ENCODE measurements at regions not wholly inside any gene's neighbourhood (a gene's known extent, or its start where the extent isn't known, plus 50 kb on each side); places are given as distances from the start of the nearest gene placed in this dataset.
A peak's percentile ranks its signal among the peaks of the same experiment; 100 is the strongest.

DNA sequence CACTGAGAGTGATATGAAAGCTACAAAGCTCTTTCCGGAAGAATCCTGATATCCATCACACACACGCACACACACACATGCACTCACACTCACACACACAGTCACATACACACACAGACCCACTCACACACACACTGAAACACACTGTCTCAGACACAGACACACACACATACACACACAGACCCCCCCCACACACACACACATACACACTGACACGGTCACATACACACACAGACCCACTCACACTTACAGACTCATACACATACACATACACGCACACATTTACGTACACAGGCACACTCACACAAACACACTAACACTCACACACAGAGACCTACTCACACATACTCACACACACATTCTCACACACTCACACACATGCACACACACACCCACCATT, 58.6 kb downstream of the LIG4 start:
- no peak for DNase-seq (ENCODE audit: low spot score)

DNA sequence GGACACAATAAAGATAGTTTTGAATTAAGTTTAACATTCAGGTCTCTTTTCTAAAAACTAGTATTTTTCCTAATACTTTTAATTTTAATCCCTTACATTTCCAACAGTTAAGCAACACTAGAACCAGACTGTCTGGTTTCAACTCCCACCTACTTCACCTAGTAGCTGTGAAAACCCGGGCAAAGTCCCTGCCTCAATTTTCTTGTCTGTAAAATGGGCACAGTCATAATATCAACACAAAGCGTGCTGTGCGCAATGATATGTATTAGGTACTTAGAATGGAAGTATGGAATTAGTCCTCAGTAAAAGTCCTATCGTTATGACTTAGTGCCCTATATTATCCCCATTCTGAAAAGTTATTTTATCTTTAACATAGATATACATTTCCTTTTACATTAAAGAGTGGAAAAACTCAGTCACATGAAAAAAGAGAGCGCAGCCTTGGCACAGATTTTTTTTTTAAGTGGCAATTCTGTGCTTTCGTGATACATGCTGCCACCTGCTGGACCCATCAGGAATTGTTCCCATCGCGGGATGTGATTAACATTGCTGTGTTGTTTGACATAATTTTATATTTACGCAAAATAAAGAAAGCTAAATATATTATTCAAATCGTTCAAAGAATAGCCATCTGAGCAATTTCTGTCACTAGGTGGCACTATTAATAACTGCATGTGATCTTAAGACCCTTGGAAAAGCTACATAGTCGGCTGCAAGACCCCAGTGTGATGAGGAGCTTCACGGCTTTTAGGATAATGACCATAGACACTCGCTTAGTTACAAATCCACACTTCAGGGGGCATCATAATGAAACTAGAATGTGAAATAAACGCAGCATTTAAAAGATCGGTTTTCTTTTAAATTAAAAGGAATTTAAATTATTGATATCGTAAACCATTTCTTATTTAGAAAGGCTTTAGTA, 59.9 kb downstream of the LIG4 start:
- peak; percentile 60 for DNase-seq (ENCODE audit: low spot score)

DNA sequence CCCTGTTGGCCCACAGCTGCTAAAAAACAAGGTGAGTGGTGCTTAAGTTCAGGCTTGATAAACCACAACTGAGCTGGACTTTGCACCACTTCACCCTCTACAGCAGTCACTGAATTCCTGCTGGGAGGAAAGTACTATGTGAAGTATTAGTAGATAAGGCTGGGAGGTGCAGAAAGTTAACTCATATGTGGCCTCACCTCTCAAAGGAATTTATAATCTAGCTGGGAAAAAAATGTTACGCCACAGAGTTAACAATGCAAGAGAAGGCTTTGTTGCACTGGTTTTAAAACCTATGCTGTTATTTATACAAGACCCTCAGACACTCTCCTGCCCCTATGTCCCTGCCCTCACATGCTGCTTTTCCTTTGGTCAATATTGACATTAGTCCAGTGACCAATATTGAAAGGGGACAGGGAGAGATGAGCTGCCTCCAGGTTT, 60.9 kb downstream of the LIG4 start:
- DNase-seq (ENCODE audit: low spot score): no peak

DNA sequence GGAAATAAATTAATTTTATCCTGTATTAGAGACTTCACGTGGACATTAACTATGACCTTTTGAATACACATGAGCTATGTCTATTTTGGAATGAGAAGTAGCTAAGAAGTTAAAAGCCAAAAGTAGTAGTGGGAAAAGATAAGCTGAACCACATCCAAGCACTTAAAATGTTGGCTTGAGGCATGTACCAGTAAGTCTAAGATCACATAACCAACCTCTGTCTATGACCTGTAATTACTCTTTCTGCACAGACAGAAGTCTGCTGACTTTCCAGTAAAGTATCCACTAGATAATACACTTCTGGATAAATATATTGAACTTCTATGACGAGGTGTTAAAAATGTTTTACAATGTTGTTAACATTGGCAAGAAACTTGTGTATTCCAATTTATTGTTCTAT, 68.7 kb downstream of the LIG4 start:
- no peak for DNase-seq (ENCODE audit: low spot score)

DNA sequence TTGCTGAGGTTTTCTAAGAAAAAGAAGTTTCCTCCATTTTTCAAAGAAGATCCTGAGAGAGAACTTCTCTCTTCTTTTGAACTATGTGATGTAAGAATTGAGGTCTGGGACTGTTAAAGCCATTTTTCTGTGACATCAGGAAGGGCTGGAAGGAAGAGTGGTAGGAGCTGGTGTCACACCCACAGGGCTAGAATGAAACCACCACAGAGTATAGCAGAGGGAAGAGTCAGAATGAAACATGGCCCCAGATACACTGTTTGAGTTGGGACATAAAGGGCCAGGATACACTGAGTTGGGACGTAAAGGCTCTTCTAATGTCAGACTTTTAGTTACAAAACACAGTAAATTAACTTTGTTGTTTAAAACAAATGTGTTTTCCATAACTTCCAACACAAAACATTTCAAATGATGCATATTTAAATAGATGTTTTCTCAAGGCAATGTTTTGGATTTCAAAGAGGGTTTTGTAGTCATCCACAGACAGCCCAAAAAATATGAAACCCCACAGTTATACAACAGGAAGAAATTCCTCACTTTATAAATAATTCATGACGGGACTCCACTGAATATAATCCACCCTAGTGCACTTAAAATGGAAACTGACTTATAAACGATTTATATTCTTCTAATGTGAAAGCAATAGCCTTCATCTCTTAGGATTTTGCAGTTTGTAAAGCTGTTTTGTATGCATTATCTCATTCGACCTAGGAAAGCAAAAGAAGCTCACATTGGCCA, 72.5 kb downstream of the LIG4 start:
- DNase-seq (ENCODE audit: low spot score): no peak

DNA sequence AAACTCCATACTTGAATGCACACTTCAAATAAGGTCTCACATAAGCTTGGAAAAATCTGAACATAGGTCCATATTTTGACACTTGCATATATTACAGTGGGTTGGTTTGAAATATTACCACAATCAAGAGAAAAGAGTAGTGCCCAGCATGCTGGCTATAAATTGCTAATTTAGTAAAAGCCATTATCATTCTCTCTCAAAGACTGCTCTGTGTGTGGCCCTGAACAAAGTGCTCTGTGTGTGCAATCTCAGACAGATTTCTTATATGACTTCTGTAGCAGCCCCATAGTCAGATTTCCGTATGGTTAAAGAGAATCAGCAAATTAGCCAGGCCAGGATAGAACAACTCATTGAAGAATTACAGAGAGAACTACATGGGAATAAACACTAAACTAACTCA, 78.2 kb downstream of the LIG4 start:
- no peak for DNase-seq (ENCODE audit: low spot score)

DNA sequence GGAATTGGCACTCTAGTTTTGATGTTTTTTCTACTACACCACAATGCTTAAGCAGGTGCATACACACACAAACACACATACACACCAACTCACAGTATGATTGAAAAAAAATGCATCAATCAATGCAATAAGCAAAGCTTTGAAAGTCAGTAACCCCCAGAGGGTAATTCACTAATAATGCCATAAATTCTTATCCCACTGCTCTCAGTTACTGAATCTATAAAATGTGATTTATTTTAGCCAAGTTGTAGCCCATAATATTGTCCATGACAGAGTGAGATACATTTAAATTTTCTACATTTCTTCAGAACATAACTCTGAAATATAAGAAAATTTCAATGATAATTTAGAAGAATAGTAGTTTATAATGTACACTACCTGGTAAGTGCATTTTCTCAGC, 87.9 kb downstream of the LIG4 start:
- no peak for DNase-seq (ENCODE audit: low spot score)

DNA sequence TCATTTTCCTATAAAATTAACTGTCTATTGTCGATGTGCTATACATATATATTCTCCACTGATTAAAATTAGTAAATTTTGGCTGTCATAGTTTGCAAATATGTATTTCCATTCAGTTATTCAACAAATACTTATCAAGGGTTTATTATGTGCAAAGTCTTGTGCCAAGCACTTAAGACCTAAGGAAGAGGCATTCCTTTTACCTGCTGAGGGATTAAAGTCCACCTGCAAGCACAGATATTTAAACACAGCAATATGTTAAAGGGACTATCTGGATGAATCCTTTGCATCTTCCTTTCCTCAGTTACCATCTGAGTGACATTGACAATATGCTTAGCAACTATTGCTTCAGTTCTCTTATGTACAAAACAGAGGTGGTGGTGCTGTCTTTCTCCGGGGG, 89.3 kb downstream of the LIG4 start:
- no peak for DNase-seq (ENCODE audit: low spot score)

DNA sequence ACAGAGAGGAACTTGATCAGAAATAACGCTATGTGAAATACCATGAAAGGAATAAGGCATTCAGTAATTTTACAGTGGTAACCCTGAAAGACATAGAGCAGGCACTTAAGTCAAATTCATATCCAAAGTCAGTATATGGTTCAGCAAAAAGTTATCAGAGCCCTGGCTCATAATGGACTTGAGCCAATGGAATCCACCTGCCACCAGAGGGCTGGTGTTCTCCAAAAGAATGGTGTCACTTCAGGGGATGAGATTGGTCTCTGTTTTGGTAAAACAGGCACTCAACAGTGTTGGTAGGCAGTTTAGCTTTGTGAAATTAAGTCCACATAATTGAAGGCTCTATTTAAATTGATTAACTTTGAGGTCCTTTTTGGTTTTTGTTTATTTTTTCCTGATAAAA, 93.9 kb downstream of the LIG4 start:
- no peak for DNase-seq (ENCODE audit: low spot score)

DNA sequence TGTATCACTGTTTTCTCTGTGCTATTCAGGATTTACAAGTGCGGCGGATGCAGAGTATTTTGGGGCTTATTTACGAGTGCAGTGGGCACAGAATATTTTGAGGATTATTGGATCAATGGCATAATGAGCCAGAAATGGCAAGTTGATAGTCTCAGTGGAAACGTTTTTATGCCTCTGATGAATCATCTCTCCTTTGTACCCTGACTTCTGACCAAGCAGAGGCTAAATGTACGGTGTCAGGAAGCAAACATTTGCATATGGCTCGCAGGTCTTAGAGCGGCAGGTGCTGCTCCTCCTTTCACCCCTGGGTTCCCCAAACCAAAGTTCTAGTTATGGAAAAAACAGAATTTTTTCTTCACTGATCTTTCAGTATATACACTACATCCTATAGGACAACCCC, 94.5 kb downstream of the LIG4 start:
- DNase-seq (ENCODE audit: low spot score): no peak

DNA sequence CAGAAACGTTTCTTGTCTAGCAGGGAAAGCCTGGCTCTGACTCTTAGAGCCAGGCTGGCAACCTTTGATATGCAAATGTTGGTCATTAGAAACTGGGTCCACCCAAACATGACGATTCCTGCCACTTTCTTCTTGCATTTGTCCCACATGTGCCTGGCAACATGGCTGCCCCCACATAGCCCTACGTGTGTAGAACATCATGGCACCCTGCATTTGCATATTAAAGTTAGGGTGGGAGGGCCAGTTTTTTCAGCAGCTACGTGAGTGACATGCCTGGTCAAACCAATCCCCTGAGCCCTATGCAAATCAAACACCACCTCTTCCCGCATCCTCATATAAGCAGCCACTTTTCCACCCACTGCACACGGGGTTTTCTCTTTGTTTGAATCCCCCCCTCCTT, 95.0 kb downstream of the LIG4 start:
- DNase-seq (ENCODE audit: low spot score): no peak

DNA sequence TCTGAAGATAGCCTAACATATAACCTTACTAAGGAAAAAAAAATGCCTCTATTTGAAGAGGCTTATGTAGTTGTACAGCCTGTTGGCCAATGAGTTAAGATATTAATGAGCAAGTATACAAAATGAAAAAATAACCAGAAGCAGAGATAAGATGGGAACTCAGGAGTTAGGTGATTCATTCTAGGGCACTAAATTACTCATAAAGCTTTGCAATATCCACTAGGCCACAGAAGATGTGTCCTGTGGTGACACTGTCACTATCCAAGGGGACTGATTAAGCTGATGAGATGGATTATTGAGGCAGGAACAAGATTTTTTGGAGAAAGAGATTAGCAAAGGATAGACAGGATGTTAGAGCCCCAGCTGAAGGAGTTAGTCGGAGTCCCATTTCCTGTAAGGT, 99.6 kb downstream of the LIG4 start:
- no peak for DNase-seq (ENCODE audit: low spot score)

DNA sequence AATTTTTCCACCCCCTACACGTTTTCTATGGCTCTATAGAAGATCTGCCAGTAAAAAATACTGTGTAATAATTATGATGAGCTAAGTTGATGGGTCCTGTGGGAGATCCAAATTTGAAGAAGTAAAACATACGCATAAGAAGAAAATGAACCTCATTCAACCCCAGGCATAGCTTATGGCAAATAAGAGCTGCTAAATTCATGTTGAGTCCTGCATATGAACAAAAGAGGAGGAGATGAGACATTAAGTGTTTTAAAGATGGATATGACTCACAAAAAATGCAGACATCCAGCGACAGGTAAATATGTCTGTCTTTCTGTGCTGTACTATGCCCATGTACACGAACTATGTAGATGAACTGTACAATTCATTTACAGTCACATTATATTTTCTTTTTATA, 101.9 kb downstream of the LIG4 start:
- no peak for DNase-seq (ENCODE audit: low spot score)

DNA sequence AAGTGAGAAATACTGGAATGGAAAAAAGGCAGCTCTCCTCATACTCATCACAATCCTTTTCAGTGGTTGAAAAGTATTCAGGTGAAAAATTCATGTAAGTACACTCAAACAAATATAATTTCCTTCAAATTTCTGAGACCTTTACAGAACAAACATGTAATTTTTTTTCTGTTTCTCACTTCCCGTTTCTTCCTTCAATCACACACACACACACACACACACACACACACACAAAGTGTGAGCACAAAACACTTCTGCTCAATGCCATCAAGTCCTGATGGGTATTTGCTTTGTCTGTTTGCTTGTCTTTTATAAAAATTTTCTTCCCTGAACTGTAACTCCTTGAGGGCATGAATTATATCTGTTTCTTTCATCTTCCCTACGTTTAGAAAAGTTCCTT, 110.6 kb downstream of the LIG4 start:
- no peak for DNase-seq (ENCODE audit: low spot score)

DNA sequence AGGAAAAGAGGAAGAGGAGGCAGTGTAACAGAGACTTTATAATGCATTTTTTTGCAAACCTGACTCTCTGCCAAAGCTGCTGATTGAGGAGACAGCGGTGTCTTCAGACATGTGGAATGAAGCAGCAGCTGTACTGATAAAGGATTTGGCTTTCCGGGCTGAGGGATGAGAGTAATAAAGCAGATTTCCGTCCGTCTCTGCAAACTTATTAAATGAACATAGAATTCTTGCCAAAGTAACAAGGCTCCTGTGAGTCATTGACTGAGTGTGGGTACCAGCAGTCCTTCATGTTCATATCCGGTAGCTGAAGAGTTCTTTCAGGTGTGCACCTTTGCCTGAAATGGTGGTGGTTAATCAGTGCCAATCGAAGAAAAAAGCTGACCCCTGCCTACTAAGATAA, 112.6 kb downstream of the LIG4 start:
- DNase-seq (ENCODE audit: low spot score): no peak

DNA sequence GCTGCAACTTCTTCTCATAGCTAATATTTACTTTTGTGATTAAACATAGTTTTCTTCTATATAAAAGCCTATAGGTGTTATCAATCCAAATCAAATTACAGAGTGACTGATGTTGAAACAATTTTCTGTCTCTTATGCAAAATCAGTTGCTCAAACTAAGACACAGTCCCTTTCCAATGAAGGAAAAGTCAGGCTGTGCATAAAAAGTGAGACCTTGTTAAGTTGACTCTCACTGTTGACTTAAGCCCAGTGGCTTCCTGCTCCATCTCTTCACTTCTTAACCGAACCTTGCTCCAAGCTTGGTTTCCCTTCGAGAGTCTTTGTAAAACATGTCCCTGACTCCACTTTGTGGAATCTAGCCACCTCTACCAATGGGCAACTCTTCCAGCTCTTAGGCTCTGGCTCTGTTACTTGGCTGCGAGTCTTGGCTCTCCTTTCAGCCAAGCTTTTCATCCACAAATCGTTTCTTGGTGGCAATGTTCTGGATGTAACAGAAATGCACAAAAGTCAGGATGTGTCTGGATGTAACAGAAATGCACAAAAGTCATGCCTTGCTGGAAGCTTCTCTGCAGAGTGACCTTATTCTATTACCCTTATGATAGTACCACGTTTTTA, 118.9 kb downstream of the LIG4 start:
- DNase-seq (ENCODE audit: low spot score): no peak

DNA sequence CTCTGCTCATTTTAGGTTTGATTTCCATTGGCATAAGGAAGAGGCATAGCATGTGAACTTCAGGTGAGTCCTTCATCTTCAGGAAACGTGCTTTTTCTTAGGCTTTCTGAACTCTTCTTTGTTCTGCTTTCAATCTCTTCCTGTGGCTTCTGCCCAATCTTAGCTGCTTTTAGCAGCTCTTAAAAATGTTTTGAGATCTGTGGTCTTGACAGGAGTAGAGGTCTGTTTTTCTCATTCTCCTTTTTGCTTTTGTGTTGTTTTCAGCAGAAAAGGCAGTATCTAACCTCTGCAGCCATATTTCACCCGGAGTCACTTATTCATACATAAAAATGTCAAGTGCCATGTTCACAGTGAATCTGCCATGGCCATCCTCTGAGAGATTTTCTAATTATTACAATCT, 120.3 kb downstream of the LIG4 start:
- DNase-seq (ENCODE audit: low spot score): no peak

DNA sequence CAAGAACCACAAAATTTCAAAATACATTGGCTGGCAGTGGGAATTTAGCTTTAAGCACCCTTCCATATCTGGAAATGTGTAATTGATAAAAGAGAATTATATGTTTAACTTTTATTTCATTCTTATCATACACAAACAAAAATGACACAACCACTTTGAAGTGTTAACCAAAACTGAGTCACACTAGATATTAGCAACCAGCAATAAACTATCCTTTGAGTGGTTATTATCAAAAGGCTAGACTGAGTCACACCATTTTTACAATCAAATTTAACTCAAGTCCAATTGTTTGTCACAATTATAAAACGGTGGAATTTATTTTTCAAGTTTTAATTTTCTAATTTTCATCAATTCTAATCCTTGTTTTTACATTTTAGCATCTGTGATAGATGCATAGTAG, 121.7 kb downstream of the LIG4 start:
- DNase-seq (ENCODE audit: low spot score): no peak

DNA sequence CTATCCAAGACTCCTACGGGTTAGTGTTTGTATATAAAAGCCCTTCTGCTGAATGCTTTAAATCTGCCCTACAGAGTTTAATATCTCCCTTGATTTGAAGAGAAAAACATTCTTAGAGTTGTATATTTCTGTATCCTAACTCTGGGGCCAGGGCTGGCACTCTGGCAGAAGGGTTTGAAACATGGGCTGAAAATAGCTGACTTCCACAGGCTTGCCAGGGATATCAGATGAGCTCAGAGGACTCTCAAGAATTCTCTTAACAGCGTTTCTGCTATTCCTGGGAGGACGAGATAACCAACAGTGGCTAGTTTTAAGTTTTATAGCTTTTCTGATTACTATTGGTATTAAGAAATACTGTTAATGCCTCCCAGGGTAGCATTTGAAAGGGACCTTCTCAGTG, 127.5 kb downstream of the LIG4 start:
- DNase-seq (ENCODE audit: low spot score): no peak

DNA sequence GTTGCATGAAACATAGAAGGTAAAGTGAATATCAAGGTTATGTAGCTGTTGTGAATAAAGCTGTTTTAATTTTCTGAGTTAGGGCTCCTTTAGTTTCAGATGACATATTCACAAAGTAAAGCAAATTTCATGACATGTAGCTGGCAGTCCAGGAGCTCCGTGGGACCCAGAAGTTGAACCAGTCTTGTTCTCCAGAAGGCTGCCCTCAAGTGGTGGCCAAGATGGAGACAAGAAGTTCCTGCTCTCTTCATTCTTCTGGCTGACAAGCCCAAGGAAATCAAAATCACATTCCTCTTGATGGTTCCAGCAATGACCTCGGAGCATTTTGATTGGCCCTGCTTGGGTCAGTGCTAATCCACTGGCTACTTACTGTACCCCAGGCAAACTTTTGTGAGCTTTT, 128.7 kb downstream of the LIG4 start:
- no peak for DNase-seq (ENCODE audit: low spot score)

DNA sequence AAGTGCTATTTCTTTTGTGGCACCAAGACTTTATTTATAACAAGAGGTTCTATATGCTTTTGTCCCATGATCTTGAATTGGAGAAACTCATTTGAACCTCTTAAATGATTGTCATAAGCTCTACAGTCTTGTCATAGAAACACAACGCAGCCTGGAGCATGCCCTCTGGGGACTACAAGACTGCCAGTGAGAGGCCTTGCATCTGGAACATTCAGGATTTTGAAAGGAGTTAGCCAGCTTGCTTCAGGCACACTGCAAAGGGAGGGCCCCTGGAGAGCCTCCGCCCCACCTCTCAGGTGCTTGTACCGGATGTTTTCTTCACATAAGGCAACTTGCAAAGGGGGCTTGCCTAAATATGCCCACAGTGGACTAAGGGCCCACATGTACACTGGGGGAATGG, 130.5 kb downstream of the LIG4 start:
- DNase-seq (ENCODE audit: low spot score): no peak

DNA sequence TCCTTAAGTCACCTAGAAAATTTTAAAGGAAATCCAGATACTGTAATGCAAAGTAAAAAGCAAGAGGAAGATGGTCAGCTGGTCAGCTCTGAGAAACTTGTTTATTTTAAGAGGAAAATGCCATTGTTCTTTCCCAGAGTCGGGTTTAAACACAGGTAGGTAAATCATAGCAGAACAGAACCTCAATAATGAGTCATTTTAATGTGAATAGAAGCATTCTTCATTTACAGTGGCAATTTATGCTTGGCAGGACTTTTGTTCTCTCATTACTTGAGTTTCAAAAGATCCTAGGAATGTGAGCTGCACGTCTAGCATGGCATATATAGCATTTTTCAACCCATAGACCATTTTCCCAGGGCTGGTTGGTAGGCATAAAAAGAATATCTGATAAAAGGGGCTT, 132.3 kb downstream of the LIG4 start:
- no peak for DNase-seq (ENCODE audit: low spot score)

DNA sequence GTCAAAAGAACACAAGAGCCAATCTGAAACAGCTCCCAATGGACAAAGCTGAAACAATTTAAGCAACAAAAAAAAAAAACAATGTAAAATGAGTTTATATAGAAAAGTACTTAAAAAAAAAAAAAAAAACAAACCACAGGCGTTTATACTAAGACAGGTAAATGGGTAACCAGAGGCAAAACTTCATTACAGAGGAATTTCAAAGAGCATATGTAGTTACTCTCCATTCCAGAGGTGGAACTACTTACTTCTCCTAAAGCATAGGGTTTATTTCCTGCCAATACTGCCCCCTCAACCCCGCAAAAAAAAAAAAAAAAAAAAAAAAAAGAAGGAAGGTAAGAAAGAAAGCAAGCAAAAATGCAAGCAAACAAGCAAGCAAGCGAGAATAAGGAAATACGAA, 132.9 kb downstream of the LIG4 start:
- DNase-seq (ENCODE audit: low spot score): no peak

All from AG20443 (cell line).